GM12872 (cell line): ENCODE measurements at regions not wholly inside any gene's neighbourhood (a gene's known extent, or its start where the extent isn't known, plus 50 kb on each side); places are given as distances from the start of the nearest gene placed in this dataset.

ENCODE experiments used
- TF ChIP-seq, protein P1 (sequence below): IDR thresholded peaks from 3 replicates; pipeline ENCODE4 v1.5.1; 2011; ENCODE audit warnings: low read depth, mild to moderate bottlenecking, low read length, moderate library complexity; ENCODE audit not compliant: insufficient read depth

DNA sequence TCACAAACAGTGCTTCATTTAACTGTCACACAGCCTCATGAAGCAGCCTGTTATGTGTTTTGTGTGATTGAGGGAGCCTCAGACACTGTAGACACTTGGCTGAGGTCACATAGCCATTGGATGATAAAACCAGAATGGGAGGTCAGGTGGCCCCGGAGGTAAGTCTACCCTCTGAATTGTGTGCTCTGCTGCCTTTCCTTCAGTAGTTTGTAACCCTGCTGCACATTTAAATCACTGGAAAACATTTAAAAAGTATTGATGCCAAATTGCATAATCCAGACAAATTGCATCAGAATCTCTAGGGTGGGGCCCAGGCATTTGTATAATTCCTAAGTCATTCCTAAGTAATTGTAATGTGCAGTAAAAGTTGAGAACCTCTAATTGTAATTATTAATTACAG, 85.2 kb upstream of the ECI2 start:
- TF ChIP-seq, protein P1, sequence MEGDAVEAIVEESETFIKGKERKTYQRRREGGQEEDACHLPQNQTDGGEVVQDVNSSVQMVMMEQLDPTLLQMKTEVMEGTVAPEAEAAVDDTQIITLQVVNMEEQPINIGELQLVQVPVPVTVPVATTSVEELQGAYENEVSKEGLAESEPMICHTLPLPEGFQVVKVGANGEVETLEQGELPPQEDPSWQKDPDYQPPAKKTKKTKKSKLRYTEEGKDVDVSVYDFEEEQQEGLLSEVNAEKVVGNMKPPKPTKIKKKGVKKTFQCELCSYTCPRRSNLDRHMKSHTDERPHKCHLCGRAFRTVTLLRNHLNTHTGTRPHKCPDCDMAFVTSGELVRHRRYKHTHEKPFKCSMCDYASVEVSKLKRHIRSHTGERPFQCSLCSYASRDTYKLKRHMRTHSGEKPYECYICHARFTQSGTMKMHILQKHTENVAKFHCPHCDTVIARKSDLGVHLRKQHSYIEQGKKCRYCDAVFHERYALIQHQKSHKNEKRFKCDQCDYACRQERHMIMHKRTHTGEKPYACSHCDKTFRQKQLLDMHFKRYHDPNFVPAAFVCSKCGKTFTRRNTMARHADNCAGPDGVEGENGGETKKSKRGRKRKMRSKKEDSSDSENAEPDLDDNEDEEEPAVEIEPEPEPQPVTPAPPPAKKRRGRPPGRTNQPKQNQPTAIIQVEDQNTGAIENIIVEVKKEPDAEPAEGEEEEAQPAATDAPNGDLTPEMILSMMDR: no peak

DNA sequence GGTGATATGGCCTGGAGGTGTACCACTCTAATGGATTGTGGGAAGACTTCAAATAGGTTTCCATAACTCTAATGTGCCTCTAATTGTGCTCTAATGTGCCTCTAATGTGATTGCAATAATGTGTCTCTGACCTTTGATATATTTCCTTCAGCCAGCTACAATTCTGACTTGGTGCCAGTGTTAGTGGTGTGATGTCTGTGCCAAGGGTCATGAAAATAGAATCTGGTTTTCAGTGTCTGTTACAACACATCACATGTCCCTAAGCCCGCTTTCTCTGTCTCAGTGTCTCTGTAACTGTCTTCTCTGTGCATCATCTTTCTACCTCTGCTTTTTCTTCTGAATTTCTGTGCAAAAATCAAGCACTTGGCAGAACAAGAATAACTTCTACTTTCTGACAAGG, 77.2 kb upstream of the ECI2 start:
- TF ChIP-seq, protein P1: no peak

DNA sequence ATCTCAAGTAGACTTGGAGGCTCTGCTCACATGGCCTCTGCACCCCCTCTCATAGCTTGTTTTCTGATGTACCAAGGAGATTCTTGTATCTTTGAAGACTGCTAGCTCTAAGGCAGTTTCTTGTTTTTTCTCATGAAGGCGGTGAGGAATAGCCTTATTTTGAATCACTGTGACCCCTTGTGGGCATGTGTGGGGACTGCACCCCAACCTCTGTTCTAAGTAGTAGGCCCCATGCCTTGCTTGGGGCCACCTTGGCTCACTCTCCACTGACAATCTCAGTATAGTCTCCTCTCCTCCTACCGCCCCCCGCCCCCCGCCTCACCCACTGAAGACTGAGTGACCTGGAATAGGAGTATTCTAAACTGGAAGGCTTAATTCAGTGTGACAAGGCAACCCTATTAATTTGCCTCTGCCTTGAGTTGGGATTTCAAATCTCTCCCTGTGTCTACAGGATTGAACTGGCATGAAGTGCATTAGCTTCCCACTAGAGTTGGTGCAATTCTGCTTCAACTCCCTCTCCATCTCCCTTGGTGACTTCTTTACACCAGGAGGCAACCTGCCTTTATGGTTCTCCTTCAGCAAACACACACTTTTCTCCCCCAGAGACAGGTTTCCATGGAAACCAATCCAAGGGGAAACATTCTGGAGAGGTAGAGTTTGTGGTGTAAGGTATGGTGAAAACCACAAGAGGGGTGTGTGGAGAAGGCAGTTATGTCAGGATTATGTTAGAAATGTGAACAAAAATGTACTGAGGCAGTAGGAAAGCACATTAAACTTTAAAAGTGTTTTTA, 75.4 kb upstream of the ECI2 start:
- TF ChIP-seq, protein P1: peak; percentile 82

DNA sequence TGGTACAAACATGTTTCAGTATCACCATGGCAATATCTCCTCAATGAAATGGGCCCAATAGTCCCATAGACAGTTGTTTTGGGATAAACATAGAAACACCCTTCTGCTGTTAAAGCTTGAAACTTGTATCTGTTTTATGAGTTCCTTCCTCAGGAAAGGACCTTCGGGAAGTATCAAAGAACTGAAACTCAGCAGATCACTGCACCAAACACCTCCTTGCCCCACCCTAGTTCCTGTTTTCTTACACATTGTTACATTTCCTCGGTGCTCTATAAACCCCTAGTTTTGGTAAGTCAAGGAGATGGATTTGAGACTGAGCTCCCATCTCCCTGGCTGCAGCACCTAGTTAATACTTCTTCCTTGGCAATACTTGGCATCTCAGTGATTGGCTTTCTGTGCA, 73.8 kb upstream of the ECI2 start:
- TF ChIP-seq, protein P1: no peak

DNA sequence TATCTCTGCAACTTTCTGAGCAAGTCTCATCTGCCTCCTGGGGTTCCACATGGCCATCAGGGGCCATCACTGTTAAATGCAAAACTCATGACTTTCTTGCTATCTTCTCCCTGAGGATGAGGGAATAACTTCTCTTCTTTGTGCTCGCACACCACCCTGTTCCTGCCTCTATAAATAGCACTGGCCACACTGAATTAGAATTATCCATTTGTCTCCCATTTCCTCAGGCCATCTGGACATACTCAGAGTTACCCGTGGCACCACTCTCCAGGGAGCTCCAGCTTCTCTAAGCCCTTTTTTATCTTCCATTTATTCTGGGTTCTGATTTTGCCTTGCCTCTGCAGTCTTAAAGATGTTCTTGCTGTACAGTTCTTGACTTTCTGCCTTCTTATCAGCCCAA, 72.8 kb upstream of the ECI2 start:
- TF ChIP-seq, protein P1: no peak

DNA sequence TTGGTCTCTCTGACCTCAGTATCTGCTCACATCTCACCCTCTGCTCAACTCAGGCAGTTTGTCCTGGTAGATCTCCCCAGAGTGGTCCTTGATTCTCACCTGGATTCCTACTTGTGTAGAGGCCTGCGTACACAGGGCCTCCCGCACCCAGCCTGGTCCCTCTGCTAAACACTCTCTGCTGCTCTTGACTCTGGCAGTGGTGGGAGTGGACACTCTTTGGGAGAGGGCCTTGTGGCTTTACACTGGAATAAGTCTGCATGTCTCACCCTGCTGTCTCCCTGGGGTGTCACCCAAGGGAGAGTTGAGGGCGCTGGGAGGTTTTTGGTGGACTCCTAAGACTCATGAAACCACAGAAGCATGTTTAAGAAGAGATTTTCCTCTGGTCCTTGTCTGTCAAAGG, 57.3 kb upstream of the ECI2 start:
- TF ChIP-seq, protein P1: no peak

DNA sequence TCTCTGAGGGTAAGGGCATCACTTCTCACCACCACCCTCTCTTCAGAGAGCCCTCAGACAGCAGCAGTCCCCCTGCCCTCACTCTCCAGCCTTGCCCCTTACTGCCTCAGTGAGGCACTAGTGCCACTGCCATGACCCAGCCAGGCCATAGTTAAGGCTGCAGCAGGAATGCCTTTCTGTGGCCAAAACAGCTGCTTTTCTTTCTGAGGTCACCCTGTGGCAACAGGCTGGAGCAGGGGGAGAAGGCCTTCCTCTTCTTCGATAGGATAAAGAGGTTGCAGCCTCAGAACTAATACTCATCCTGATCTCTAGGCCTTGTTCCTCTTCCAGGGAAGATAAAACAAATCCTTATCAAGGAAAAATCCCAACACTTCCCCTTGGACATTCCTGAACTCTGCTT, 56.8 kb upstream of the ECI2 start:
- TF ChIP-seq, protein P1: no peak
